ENCODE measurements at regions not wholly inside any gene's neighbourhood (a gene's known extent, or its start where the extent isn't known, plus 50 kb on each side); places are given as distances from the start of the nearest gene placed in this dataset.
"Not testable (repeated sequence)": the region's sequence is repeated elsewhere in the genome, so short reads cannot be mapped to it uniquely, and the experiment has no call there.

- no peak overlapping the region for H3K27ac ChIP-seq
- TF ChIP-seq CTCF (IDR thresholded peaks at IDR 0.05) (no peak), ZFX (IDR thresholded peaks at IDR 0.05; ENCODE audit: borderline replicate concordance) (no peak)
Measured at GRCh38 chr11:23869671-23870070, 627.2 kb upstream of the LUZP2 start.

- TF ChIP-seq CTCF (IDR thresholded peaks at IDR 0.05): no peak
- no peak for TF ChIP-seq ZFX (IDR thresholded peaks at IDR 0.05; ENCODE audit: borderline replicate concordance)
- H3K27ac ChIP-seq: no peak overlapping the region
Measured at GRCh38 chr11:23873406-23873805, 623.4 kb upstream of the LUZP2 start.

GRCh38 chr11:23875176-23875850, 621.5 kb upstream of the LUZP2 start:
- TF ChIP-seq CTCF (IDR thresholded peaks at IDR 0.05): no peak
- TF ChIP-seq ZFX (IDR thresholded peaks at IDR 0.05; ENCODE audit: borderline replicate concordance): no peak
- H3K27ac ChIP-seq: no peak overlapping the region

GRCh38 chr11:23883426-23884048, 613.3 kb upstream of the LUZP2 start:
- H3K27ac ChIP-seq: not testable (repeated sequence)

- no peak for TF ChIP-seq ZFX (IDR thresholded peaks at IDR 0.05; ENCODE audit: borderline replicate concordance)
- TF ChIP-seq CTCF (IDR thresholded peaks at IDR 0.05): no peak
- H3K27ac ChIP-seq: no peak overlapping the region
Measured at GRCh38 chr11:23884341-23884740, 612.5 kb upstream of the LUZP2 start.

- TF ChIP-seq ZFX (IDR thresholded peaks at IDR 0.05; ENCODE audit: borderline replicate concordance) (no peak), CTCF (IDR thresholded peaks at IDR 0.05) (no peak)
Measured at GRCh38 chr11:23885801-23886200, 611.1 kb upstream of the LUZP2 start.

GRCh38 chr11:23887122-23887521, 609.7 kb upstream of the LUZP2 start:
- H3K27ac ChIP-seq: not testable (repeated sequence)

More at GRCh38 chr11:23885801-23886200, 611.1 kb upstream of the LUZP2 start:
- H3K27ac ChIP-seq: no peak overlapping the region

GRCh38 chr11:23893126-23893525, 603.7 kb upstream of the LUZP2 start:
- no peak overlapping the region for H3K27ac ChIP-seq
- TF ChIP-seq CTCF (IDR thresholded peaks at IDR 0.05): no peak
- no peak for TF ChIP-seq ZFX (IDR thresholded peaks at IDR 0.05; ENCODE audit: borderline replicate concordance)
